ENCODE measurements at regions not wholly inside any gene's neighbourhood (a gene's known extent, or its start where the extent isn't known, plus 50 kb on each side); places are given as distances from the start of the nearest gene placed in this dataset.

- TF ChIP-seq, protein P1, sequence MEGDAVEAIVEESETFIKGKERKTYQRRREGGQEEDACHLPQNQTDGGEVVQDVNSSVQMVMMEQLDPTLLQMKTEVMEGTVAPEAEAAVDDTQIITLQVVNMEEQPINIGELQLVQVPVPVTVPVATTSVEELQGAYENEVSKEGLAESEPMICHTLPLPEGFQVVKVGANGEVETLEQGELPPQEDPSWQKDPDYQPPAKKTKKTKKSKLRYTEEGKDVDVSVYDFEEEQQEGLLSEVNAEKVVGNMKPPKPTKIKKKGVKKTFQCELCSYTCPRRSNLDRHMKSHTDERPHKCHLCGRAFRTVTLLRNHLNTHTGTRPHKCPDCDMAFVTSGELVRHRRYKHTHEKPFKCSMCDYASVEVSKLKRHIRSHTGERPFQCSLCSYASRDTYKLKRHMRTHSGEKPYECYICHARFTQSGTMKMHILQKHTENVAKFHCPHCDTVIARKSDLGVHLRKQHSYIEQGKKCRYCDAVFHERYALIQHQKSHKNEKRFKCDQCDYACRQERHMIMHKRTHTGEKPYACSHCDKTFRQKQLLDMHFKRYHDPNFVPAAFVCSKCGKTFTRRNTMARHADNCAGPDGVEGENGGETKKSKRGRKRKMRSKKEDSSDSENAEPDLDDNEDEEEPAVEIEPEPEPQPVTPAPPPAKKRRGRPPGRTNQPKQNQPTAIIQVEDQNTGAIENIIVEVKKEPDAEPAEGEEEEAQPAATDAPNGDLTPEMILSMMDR (IDR thresholded peaks at IDR 0.05), result no peak
- TF ChIP-seq POLR2AphosphoS5 (IDR thresholded peaks at IDR 0.05), result no peak
Observed at GRCh38 chr15:31584195-31584594, 257.6 kb downstream of the KLF13 start.

All from prostate gland (tissue), 2 donors.